ENCODE measurements at regions not wholly inside any gene's neighbourhood (a gene's known extent, or its start where the extent isn't known, plus 50 kb on each side); places are given as distances from the start of the nearest gene placed in this dataset.
"Not testable (repeated sequence)": the region's sequence is repeated elsewhere in the genome, so short reads cannot be mapped to it uniquely, and the experiment has no call there.

- DNase-seq (ENCODE audit: extremely low read depth in 1 of 11, low read depth in 9 of 11, low spot score in 4 of 11), result no peak
These were observed 54.4 kb upstream of the MSH6 start for GRCh38 chr2:47728551-47728950.

DNA sequence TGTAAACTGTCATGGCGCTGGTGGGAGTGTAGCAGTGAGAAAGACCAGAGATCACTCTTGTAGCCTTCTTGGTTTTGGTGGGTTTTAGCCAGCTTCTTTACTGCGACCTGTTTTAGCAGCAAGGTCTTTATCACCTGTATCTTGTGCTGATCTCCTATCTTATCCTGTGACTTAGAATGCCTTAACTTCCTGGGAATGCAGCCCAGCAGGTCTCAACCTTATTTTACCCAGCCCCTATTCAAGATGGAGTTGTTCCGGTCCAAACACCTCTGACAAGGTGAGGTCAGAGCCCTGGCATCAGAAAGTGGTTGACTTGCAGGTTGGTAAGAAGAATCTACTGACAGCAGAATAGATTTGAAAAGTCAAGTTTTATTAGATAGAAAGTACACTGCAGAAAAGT lies 55.0 kb upstream of the MSH6 start:
- DNase-seq (ENCODE audit: extremely low read depth in 1 of 11, low read depth in 9 of 11, low spot score in 4 of 11), result no peak

GRCh38 chr2:47726978-47727377 lies 56.0 kb upstream of the MSH6 start:
- DNase-seq (ENCODE audit: extremely low read depth in 1 of 11, low read depth in 9 of 11, low spot score in 4 of 11), result not testable (repeated sequence)

DNA sequence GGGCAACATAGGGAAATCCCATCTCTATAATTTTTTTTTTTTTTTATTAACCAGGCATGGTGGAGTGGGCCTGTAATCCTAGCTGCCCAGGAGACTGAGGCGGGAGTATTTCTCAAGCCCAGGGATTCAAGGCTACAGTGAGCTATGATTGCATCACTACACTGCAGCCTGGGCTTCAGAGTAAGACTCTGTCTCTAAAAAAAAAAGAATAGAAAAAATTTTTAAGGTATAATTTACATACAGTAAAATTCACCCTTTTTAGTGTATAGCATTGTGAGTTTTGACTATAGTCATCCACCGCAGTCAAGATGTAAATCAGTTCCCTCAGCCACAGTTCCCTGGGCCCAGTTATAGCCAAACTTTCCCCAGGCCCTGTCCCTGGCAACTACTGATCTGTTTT lies 57.1 kb upstream of the MSH6 start:
- no peak for DNase-seq (ENCODE audit: extremely low read depth in 1 of 11, low read depth in 9 of 11, low spot score in 4 of 11)

GRCh38 chr2:47724221-47724981 lies 58.5 kb upstream of the MSH6 start:
- no peak for DNase-seq (ENCODE audit: extremely low read depth in 1 of 11, low read depth in 9 of 11, low spot score in 4 of 11)

DNA sequence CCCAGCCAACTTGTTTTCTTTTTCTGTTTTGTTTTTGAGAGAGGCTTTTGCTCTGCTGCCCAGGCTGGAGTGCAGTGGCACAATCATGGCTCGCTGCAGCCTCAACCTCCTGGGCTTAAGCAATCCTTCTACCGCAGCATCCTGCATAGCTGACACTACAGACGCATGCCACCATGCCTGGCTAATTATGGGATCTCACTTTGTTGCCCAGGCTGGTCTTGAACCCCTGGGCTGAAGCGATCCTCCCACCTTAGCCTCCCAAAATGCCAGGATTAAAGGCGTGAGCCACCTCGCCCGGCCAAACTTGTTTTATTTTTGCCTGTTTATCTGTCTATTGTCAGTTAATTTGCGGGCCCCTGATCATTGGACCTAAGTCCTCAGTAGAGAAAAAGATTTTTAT lies 61.6 kb upstream of the MSH6 start:
- DNase-seq (ENCODE audit: extremely low read depth in 1 of 11, low read depth in 9 of 11, low spot score in 4 of 11), result no peak

- DNase-seq (ENCODE audit: extremely low read depth in 1 of 11, low read depth in 9 of 11, low spot score in 4 of 11), result no peak
These were observed 62.4 kb upstream of the MSH6 start for GRCh38 chr2:47720559-47720958.

GRCh38 chr2:47720036-47720435 lies 62.9 kb upstream of the MSH6 start:
- no peak for DNase-seq (ENCODE audit: extremely low read depth in 1 of 11, low read depth in 9 of 11, low spot score in 4 of 11)

GRCh38 chr2:47719099-47719498 lies 63.8 kb upstream of the MSH6 start:
- DNase-seq (ENCODE audit: extremely low read depth in 1 of 11, low read depth in 9 of 11, low spot score in 4 of 11), result no peak

- DNase-seq (ENCODE audit: extremely low read depth in 1 of 11, low read depth in 9 of 11, low spot score in 4 of 11), result not testable (repeated sequence)
These were observed 66.6 kb upstream of the MSH6 start for GRCh38 chr2:47716307-47716706.

GRCh38 chr2:47715552-47715951 lies 67.4 kb upstream of the MSH6 start:
- no peak for DNase-seq (ENCODE audit: extremely low read depth in 1 of 11, low read depth in 9 of 11, low spot score in 4 of 11)

DNA sequence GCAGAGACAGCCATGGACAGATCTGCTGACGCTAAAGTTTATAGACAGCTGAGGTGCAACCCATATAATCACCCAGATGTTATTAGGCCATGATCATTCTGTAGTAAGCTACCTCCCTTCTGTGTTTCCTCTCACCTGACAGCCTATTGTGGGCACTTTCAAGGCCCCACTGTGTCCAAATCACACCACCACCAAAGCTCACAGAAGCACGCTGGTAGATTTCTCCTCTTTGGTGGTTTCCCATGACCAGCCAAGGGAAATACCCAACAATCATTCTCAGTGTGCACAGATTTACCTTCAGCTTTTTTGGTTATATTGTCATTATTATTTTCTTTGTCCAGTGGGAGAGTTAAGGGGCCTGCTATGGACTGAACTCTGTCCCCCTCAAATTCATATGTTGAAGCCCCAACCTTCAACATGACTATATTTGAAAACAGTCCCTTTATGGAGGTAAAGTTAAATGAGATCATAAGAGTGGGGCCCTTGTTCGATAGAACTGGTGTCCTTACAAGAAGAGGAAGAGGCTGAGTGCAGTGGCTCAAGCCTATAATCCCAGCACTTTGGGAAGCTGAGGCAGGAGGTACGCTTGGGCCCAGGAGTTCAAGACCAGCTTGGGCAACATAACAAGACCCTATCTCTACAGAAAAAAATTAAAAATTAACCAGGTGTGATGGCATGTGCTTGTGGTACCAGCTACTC lies 74.0 kb upstream of the MSH6 start:
- no peak for DNase-seq (ENCODE audit: extremely low read depth in 1 of 11, low read depth in 9 of 11, low spot score in 4 of 11)

- DNase-seq (ENCODE audit: extremely low read depth in 1 of 11, low read depth in 9 of 11, low spot score in 4 of 11), result no peak
These were observed 78.7 kb upstream of the MSH6 start for GRCh38 chr2:47704287-47704686.

GRCh38 chr2:47699533-47700215 lies 83.3 kb upstream of the MSH6 start:
- DNase-seq (ENCODE audit: extremely low read depth in 1 of 11, low read depth in 9 of 11, low spot score in 4 of 11), result no peak

DNA sequence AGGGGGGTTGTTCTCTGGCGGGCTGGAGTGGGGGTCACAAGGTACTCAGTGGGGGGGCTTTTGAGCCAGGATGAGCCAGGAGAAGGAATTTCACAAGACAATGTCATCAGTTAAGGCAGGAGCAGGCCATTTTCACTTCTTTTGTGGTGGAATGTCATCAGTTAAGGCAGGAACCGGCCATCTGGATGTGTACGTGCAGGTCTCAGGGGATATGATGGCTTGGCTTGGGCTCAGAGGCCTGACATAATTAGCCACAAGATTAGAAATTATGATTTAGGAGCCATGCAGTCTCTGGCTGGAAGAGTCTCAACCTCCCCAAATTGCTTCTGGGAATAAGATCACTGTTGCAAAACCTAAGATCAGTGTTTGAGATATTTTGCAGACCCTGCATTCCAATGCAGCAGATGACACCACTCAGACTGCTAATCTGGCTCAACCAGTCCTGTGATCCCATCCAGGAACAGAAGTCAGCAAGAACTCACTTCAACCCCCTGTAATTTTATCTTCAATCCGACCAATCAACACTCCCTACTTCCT lies 84.4 kb upstream of the MSH6 start:
- DNase-seq (ENCODE audit: extremely low read depth in 1 of 11, low read depth in 9 of 11, low spot score in 4 of 11), result not testable (repeated sequence)

GRCh38 chr2:47697681-47698435 lies 85.1 kb upstream of the MSH6 start:
- not testable (repeated sequence) for DNase-seq (ENCODE audit: extremely low read depth in 1 of 11, low read depth in 9 of 11, low spot score in 4 of 11)

- DNase-seq (ENCODE audit: extremely low read depth in 1 of 11, low read depth in 9 of 11, low spot score in 4 of 11), result no peak
These were observed 85.8 kb upstream of the MSH6 start for GRCh38 chr2:47697000-47697601.

DNA sequence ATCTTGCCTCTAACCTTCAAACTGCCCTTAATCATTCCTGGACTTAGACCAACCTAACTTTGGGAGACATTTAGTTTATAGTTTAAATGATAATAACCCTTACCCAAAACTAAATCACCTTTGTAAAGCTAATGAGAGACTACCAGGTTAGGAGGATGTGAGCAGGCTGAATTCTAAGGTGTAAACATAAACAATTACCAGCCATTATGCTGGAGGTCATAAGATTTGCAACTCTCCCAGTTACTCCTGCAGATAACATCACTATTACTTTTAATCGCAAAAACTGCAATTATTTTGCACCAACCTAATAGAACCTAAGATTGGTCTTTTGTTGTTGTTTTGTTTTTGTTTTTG lies 86.5 kb upstream of the MSH6 start:
- no peak for DNase-seq (ENCODE audit: extremely low read depth in 1 of 11, low read depth in 9 of 11, low spot score in 4 of 11)
